Suprapubic skin (tissue), 3 donors: ENCODE measurements at regions not wholly inside any gene's neighbourhood (a gene's known extent, or its start where the extent isn't known, plus 50 kb on each side); places are given as distances from the start of the nearest gene placed in this dataset.

Experiments used
- POLR2AphosphoS5 ChIP-seq, 3 donors: sonication (generic); formaldehyde crosslinking; IDR thresholded peaks; one replicate each; pipeline ENCODE4 v1.6.1; 2017; ENCODE audit warnings: antibody characterized with exemption in 3 of 3
- TF ChIP-seq, protein P1 (sequence below), 2 donors: fragments of 200-600 bp in 1 of 2; fragments of 450-650 bp in 1 of 2; sonication (generic) in 1 of 2; IDR thresholded peaks; one replicate each; pipeline ENCODE4 v1.5.1; 2016 to 2019; ENCODE audit warnings: antibody characterized with exemption in 2 of 2, mild to moderate bottlenecking in 1 of 2, moderate library complexity in 1 of 2

GRCh38 chr7:125966278-125967048 lies 1036.8 kb upstream of the POT1 start:
- TF ChIP-seq, protein P1, sequence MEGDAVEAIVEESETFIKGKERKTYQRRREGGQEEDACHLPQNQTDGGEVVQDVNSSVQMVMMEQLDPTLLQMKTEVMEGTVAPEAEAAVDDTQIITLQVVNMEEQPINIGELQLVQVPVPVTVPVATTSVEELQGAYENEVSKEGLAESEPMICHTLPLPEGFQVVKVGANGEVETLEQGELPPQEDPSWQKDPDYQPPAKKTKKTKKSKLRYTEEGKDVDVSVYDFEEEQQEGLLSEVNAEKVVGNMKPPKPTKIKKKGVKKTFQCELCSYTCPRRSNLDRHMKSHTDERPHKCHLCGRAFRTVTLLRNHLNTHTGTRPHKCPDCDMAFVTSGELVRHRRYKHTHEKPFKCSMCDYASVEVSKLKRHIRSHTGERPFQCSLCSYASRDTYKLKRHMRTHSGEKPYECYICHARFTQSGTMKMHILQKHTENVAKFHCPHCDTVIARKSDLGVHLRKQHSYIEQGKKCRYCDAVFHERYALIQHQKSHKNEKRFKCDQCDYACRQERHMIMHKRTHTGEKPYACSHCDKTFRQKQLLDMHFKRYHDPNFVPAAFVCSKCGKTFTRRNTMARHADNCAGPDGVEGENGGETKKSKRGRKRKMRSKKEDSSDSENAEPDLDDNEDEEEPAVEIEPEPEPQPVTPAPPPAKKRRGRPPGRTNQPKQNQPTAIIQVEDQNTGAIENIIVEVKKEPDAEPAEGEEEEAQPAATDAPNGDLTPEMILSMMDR (IDR thresholded peaks at IDR 0.05) = no peak
- no peak for TF ChIP-seq POLR2AphosphoS5 (IDR thresholded peaks at IDR 0.05)
